ENCODE measurements at regions not wholly inside any gene's neighbourhood (a gene's known extent, or its start where the extent isn't known, plus 50 kb on each side); places are given as distances from the start of the nearest gene placed in this dataset.

DNA sequence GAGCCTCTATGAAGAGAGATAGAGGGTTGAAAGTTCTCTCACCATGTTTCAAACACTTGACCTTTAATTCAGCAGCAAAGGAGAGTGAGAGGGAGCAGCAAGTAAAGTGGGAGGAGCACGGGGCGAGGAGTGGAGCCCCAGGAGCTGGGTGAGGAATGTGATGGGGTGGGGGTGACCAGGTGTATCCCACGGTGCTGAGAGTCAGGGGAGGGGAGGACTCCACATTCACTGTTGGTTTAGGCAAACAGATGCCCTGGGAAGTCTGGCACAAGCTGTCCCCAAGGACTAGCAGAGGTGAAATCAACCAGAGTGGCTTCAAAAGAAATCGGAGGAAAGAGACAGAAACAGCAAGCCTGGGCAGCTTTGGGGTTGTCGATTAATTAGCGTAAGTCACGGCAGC lies 101.8 kb upstream of the PITRM1 start:
- no peak for DNase-seq (ENCODE audit: low read depth)
- TF ChIP-seq, protein P1, sequence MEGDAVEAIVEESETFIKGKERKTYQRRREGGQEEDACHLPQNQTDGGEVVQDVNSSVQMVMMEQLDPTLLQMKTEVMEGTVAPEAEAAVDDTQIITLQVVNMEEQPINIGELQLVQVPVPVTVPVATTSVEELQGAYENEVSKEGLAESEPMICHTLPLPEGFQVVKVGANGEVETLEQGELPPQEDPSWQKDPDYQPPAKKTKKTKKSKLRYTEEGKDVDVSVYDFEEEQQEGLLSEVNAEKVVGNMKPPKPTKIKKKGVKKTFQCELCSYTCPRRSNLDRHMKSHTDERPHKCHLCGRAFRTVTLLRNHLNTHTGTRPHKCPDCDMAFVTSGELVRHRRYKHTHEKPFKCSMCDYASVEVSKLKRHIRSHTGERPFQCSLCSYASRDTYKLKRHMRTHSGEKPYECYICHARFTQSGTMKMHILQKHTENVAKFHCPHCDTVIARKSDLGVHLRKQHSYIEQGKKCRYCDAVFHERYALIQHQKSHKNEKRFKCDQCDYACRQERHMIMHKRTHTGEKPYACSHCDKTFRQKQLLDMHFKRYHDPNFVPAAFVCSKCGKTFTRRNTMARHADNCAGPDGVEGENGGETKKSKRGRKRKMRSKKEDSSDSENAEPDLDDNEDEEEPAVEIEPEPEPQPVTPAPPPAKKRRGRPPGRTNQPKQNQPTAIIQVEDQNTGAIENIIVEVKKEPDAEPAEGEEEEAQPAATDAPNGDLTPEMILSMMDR (IDR thresholded peaks at IDR 0.05; ENCODE audit: low read length, missing control alignments): no peak
- H3K4me3 ChIP-seq (replicated peaks; ENCODE audit: low read depth, low read length): no peak overlapping the region

DNA sequence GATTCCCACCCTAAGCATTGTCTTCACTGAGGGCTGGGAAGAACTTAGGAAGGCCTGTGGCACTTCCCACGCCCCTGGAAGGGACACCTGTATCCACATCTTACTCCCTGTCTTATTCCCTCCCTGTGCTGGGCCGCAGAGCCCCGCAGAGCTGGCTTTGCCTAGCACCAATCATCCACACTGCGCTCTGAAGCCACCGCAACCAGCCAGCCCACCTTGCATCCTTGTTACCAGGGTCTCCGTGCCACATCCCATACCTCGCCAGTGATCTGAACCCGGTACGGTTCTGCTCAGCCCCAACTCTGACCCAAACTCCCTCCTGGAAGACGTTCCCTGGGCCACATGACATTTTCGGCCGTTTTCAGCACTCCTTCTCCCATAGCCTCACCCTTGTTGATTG lies 101.4 kb upstream of the PITRM1 start:
- no peak for DNase-seq (ENCODE audit: low read depth)
- H3K4me3 ChIP-seq (replicated peaks; ENCODE audit: low read depth, low read length): no peak overlapping the region
- TF ChIP-seq, protein P1 (IDR thresholded peaks at IDR 0.05; ENCODE audit: low read length, missing control alignments): no peak

- no peak for DNase-seq (ENCODE audit: low read depth)
- no peak overlapping the region for H3K4me3 ChIP-seq (replicated peaks; ENCODE audit: low read depth, low read length)
- TF ChIP-seq, protein P1 (IDR thresholded peaks at IDR 0.05; ENCODE audit: low read length, missing control alignments): no peak
Observed at GRCh38 chr10:3272300-3272699, 99.7 kb upstream of the PITRM1 start.

DNA sequence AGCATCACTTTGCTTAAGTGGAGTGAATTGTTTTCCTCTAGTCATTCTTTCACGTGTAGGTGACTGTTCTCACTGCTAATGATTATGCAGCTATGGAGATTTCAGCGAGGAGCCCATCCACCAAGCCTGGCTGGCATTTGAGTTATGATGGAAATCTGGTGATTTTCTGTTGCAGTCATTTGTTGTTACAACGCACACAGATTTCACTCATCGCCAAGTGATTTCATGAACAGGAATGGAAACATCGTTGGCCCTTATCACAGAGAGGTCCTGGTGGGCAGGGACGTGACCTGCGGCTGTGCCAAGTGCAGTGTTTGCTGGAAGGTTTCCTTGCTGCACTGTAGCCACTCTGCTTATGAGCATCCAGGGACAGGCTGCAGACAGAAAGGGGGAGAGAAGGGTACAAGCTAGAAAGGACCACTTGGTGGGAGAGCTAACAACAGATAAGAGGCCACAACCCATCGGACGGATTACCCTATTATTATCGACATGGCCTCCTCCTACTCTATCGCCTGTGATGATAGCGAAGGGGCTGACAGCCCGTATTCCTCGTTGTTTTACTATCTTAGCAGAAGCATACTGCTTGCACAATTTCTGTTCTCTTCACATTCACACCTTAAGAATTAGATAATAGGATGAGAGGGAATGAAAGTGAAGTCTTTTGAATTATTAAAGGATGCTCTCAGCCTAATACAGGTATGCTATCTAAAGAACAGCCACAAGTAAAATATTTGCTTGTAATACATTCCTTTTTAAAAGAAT lies 99.0 kb upstream of the PITRM1 start:
- TF ChIP-seq, protein P1 (IDR thresholded peaks at IDR 0.05; ENCODE audit: low read length, missing control alignments): no peak
- DNase-seq (ENCODE audit: low read depth): no peak
- H3K4me3 ChIP-seq (replicated peaks; ENCODE audit: low read depth, low read length): no peak overlapping the region

- DNase-seq (ENCODE audit: low read depth): no peak
- H3K4me3 ChIP-seq (replicated peaks; ENCODE audit: low read depth, low read length): no peak overlapping the region
- TF ChIP-seq, protein P1 (IDR thresholded peaks at IDR 0.05; ENCODE audit: low read length, missing control alignments): no peak
Observed at GRCh38 chr10:3270577-3271316, 98.2 kb upstream of the PITRM1 start.

DNA sequence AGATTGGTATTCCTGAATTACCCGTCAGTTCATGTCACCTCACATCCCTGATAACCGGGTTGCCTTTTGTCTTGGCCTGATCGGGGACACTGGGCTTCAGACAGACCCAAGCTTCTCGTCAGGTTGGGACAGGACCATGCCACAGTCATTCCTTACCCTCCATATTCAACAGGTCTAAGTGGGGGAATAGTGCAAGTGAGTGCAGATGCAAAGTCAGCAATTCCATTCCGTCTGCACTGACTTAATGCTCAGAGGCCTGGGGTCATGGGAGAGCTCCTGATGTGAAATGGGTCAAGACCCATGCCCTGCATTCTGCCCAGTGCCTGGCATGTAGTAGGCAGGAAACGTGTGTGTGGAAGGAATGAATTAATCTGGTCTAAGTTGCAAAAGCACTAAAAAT lies 95.4 kb upstream of the PITRM1 start:
- TF ChIP-seq, protein P1 (IDR thresholded peaks at IDR 0.05; ENCODE audit: low read length, missing control alignments): no peak
- no peak for DNase-seq (ENCODE audit: low read depth)
- H3K4me3 ChIP-seq (replicated peaks; ENCODE audit: low read depth, low read length): no peak overlapping the region
